PC-9 (cell line): ENCODE measurements at regions not wholly inside any gene's neighbourhood (a gene's known extent, or its start where the extent isn't known, plus 50 kb on each side); places are given as distances from the start of the nearest gene placed in this dataset.

Experiments
- EZH2 ChIP-seq: fragments of 200-600 bp; sonication (generic); IDR thresholded peaks from 2 replicates; pipeline ENCODE4 v1.8.0; 2017; ENCODE audit warnings: antibody characterized with exemption, low read depth
- TF ChIP-seq, protein P1 (sequence below): fragments of 200-600 bp; sonication (generic); conservative IDR thresholded peaks from 2 replicates; pipeline ENCODE4 v1.6.1; 2017; ENCODE audit warnings: mixed run types, antibody characterized with exemption, mild to moderate bottlenecking, moderate library complexity

DNA sequence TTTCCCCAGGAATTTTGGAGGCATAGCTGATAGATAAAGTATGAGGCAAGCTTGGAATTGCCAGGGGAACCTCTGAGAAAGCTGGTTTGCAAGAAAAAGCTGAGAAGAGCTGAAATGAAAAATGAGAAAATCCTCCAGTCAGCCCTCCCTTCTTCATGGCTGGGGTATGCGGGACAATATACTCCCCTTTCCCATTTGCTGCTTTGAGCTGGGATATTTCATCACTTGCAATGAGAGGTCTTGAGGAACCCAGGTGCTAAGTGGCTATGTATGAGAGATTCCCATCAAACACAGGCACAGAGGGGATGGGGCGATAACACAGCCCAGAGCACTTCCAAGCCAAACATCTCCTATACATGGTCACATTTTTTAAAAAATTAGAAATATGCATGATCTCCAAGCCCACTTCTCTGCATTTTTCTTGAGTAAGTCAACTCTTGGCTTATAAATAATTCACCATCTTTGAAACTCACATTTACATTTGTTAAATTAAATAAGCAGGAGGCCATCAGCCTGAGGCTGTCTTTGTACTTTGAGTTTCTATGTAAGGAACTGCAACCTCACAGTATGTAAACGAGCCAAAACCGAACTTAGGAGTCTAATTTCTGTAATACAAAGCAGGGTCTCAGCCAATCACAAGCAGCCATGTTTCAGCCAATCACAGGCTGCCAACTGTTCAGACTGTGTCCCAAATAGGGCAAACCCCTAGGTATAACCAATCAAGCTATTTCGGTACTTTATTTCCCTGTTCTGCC lies 983.6 kb upstream of the NR2F2 start:
- TF ChIP-seq, protein P1, sequence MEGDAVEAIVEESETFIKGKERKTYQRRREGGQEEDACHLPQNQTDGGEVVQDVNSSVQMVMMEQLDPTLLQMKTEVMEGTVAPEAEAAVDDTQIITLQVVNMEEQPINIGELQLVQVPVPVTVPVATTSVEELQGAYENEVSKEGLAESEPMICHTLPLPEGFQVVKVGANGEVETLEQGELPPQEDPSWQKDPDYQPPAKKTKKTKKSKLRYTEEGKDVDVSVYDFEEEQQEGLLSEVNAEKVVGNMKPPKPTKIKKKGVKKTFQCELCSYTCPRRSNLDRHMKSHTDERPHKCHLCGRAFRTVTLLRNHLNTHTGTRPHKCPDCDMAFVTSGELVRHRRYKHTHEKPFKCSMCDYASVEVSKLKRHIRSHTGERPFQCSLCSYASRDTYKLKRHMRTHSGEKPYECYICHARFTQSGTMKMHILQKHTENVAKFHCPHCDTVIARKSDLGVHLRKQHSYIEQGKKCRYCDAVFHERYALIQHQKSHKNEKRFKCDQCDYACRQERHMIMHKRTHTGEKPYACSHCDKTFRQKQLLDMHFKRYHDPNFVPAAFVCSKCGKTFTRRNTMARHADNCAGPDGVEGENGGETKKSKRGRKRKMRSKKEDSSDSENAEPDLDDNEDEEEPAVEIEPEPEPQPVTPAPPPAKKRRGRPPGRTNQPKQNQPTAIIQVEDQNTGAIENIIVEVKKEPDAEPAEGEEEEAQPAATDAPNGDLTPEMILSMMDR: no peak
- TF ChIP-seq EZH2: no peak
